NCI-H146 treated with DMSO at 0.1 percent for 48 hours (cell line): ENCODE measurements at regions not wholly inside any gene's neighbourhood (a gene's known extent, or its start where the extent isn't known, plus 50 kb on each side); places are given as distances from the start of the nearest gene placed in this dataset.
"Not testable (repeated sequence)": the region's sequence is repeated elsewhere in the genome, so short reads cannot be mapped to it uniquely, and the experiment has no call there.

Source experiments
- DNase-seq: peaks from one replicate; lab custom pipeline; 2025; ENCODE audit not compliant: unreplicated experiment; lab: John Stamatoyannopoulos, UW

DNA sequence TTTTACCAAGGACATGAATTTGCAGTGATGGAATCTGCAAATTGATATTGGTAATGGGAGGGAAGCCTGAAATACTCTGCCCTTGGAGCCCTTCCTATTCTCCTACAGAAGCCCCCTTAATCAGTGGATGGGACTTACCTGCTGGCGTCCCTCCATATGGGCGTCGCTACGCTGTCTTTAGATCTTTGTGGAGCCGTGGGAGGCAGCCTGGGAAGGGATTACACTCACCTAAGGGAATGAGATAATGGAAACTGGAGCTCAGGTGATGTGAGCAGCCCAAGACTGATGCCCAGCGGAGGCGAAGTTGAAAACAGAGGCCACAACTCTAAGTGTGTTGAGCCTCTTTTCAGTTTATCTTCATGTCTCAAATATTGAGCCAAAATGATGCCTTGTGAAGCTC lies 306.6 kb downstream of the MYCN start:
- no peak for DNase-seq

DNA sequence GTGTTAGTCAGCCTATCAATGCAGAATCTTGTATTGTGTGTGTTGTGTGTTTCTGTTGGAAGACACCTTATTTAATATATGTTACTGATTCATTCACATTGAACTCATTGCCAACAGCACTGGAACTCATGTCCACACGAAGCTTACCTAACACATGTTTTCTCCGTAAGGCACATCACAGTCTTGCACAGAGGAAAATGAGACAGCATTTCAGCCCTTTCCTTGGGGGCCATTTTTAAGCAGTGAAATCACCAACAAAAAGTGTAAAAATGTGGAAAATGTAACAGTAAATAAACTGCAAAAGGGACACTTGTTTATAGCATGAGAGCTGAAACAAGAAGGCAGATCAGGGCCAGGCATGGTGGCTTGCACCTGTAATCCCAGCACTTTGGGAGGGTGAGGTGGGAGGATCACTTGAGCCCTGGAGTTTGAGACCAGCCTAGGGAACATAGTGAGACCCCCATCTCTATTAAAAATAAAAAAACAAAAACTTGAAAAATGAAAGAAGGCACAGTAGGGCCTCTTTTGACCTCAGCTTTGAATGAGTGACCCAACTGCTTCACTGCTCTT lies 306.0 kb downstream of the MYCN start:
- DNase-seq = no peak

DNA sequence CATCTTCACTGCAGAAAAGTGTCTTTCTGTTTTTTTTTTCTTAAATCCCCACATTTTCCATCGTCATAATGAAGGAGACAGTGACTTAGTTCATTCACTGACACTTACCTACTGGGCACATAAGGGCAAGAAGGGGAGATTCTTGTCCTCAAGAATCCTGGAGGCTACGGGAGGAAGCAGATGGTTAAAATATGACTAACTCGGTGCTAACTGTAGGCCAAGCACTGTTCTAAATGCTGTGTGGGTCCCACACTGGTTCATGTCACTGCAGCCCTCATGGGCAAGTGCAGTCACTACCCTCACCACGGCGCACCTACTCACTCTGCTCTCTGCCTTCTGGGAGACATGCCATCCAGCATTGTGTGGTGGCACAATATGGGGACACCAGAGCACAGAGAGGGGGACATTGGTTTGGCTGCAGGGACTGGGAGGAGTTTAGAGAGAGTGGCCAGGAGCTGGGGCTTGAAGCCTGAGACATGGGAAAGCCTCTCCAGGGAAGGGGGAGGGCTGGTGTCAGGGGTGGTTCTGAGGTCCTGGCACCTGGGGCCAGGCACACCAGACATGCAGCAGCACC lies 305.2 kb downstream of the MYCN start:
- no peak for DNase-seq

DNA sequence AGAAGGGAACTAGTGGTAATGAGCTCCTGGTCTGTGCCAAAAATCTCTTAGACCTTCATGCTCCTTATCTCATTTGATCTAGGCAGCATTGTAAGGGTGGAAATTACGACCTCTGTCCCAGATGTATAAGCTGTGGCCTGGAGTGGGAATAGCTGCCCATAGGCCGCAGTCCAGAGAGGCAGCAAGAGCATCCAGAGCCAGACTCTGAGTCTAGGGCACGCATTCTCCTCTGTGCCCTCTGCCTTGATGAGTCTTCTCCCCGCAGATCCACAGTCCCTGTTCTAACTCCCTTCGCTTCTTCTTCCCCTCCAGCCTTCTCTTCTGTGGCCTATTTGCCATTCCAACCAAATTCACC lies 304.6 kb downstream of the MYCN start:
- no peak for DNase-seq

DNA sequence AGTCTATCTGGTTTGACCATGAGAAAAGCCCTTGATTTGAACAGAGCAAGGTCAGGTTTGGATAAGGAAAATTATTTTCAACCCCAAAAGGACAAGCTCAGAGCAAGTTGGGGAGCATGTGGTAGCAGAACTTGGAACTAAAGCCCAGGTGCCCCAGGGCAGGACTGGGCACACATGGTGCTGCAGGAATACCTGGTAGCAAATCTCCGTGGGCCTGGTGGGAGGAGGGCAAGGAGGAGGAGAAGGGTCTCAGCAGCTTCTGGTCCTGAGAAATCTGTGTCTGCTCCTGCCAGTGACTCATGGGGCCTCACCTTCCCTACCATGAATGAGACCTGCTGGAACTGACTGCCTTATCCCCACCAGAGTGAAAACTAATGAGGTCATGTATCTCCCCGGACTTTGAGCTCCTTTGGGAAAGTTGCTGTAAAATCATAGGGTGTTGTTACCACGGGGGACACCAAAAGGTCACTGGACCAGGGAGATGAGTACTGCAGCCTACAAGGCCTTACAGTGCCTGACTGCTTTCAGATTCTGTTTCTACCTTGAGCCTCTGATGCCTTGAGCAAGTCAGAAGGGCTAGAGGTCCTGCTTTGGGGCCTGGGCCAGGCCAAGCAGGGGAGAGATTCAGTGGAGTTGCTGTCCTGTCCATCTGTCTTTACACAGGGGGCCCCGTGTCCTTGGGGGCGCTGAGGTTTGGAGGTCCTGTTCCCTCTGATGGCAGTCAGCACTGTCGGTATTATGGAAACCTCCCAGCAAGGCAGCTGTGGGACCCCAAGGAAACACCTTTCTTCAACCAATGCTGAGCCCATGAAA lies 304.0 kb downstream of the MYCN start:
- no peak for DNase-seq

DNA sequence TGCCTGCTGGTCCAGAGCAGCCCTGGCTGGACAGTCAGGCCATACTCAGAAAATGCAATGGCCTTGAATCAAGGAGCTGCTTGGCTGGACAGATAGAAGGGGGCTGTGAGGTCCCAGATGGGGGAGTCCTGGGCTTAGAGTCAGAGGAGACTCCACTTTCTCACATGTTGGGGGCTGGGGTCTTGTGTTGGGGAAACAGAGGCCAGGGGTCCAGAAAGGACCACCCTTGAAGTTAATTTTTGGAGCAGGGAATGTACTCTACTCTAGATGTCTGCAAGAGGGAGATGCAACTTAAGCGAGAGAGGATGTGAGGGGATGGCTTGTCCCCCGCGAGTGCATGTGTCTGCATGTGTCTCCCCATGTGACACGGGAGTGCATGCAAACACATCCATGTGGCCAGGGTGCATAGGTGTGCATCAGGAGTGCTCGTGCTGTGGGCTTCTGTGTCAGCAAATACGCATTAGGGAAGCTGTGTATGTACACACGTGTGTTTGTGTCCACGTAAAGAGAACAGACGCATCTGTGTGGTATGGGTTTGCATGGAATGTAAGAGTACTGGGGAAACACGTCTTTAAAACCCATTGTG lies 303.2 kb downstream of the MYCN start:
- DNase-seq = no peak

DNA sequence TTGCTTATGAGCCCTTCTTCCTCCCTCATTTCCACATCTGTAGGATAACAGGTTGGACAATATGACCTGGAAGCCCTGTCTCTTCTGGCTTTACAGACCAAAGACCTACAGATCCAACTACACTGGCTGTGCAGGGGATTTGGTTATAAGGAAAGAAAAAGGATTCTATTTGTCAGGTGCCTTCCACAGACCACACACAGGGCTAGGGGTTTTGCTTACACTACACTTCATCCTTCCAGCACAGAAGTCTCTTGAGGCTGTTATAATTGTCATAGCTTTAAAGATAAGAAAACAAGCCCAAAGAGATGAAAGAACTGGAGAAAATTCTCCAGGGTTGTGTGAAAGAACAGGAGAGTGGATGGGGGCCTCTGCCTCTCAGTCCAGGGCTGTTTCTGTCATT lies 302.6 kb downstream of the MYCN start:
- DNase-seq = no peak

DNA sequence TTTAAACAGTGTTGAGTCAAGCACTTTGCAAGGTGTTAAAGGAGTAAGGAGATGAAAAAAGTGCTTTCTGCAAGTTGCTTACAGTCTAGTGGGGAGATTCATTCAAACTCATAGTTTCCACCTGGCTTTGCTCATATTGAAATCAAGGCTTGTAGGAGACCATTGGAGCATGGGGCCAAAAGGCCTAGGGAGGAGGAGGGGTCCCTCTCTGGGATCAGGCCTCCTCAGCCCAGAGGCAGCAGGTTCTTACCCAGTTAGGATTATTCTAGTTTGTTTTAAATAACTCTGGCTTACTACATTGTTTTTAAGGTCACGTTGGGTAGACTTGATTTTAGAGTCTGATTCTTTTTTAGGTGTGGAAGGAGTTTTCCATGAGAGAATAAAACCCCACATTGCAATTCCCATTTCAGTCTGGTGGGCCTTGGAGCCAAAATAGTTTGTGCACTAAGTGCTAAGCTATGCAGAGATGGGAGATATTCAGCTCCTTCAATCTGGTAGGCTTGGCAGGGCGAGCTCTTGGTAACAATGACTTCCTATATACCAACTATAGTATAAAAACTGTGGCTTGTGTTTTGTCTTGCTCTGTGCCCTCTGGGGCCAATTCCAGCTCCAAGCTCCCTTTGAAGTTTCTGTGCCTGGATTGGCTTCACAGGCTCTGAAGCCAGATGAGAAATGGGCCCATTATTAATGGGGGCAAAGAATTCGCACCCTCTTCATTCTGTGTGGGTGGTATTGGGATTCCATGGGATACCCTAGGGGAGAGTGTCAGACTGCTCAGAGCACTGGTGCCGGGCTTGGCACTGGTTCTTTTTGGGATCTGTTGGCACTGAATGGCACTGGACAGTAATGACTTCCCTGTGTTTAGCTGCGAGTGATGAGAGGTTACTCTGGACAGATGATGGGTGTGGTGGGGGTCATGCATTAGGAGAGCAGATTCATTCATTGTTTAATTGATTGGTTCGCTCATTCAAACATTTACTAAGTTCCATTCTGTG lies 301.1 kb downstream of the MYCN start:
- no peak for DNase-seq

DNA sequence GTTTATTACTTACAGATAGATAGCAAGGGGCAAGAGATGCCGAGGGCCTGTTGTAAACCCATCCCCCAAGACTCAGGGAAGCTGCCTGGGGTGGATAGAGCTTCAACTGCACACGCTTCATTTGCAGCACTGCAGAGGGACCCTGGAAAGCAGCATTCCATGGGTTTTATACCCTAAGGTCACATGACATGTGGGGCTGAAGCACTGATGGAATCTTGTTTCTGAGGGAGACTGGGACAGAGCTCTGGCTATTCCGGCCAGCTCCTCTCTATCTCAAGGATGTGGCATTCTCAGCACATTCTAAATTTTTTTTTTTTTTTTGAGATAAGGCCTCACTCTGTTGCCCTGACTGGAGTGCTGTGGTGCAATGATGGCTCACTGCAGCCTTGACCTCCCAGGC lies 300.1 kb downstream of the MYCN start:
- no peak for DNase-seq

DNA sequence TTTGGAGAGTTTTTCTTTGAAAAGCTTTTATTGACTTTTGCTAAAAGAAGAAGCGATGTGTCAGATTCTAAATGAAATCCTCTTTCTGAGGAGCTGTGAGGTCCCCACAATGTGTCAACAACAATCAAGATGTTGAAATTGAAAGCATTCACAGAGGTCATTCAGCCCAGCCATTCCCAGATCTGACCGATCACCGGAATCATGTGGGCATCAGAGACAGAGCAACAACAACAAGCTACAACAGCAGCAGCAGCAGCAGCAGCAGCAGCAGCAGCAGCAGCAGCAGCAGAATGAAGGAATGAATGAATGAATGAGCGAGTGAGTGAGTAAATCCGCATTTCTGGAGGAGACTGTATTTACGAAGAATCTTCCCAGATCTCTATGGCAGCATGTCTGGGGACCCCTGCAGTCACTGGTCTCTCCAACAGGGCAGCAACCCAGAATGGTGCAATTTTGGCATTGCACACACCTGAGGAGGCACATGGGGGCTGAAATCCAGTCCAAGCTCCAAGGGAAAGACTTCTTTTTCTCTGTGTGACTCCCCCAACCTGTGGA lies 299.0 kb downstream of the MYCN start:
- no peak for DNase-seq

DNA sequence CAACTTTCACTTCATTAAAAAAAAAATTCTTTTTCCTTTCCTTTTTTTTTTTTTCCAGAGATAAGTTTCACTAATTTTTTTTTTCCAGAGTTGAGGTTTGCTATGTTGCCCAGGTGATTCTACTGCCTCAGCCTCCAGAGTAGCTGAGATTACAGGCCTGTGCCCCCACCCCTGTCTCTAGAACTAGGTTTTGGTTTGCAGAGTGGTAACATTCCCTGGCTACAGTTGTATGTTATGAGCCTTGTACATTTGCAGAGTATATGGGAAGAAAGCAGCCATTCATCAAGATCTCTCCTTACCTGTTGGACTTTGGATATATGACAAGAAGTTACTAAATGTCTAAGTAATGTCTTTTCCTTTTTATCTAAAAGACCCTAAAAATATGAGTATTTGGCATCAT lies 298.4 kb downstream of the MYCN start:
- no peak for DNase-seq

DNA sequence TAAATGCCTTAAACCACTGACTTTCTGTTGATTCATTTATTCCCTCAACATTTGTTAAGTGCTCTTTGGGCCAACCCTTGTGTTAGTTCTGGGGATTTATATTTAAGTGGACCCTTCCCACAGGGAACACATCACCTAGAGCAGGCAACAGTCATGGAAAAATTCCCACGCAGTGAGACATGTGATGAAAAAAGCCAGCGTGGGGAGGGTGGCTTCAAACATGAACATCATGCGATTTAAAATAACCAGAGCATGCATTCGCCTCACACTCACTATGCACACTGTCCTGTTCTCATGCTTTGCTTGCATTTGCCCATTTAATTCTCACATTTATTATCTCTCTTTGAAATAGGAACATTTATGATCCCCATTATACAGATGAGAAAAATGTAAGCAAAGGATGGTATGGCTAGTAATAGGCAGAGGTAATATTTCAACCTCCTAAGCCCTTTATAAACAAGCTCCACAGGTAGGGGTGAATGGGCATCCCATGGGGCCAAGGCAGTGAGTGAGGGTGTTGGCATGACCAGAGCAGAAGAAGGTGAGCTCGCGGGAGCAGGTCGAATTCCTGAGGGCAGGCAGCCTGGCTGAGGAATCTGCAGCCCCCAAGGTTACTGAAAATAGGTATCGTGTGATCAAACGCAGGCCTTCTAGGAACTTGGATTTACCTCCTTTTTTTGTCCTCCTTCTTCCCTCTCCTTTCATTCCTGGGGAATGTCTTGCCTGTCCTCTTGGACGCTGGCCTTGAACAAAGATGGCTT lies 297.8 kb downstream of the MYCN start:
- no peak for DNase-seq

DNA sequence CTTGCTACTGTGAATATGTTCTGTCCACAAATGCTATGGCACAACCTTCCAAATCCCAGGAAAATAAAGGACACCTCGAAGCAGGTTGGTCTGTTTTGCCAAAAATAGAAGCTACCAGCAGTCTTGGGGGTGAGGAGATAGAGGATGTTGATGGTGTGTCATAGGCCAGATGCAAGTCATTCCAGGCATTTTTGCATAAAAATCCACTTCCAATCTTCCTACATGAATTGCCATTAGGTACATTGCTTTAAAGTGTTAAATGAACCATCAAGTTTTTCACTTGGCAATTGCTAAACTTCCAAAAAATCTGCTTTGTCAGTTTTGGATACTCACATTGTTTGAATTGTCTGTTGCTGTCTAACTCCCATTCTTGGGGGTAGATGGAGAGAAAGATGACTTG lies 295.4 kb downstream of the MYCN start:
- DNase-seq = no peak

DNA sequence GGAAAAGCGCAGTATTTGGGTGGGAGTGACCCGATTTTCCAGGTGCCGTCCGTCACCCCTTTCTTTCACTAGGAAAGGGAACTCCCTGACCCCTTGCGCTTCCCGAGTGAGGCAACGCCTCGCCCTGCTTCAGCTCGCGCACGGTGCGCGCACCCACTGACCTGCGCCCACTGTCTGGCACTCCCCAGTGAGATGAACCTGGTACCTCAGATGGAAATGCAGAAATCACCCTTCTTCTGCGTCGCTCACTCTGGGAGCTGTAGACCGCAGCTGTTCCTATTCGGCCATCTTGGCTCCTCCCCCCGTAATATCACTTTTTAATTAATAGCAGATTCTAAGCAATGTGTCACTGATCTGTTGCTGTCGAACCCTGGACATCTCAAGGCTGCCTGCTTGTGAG lies 294.9 kb downstream of the MYCN start:
- not testable (repeated sequence) for DNase-seq

DNA sequence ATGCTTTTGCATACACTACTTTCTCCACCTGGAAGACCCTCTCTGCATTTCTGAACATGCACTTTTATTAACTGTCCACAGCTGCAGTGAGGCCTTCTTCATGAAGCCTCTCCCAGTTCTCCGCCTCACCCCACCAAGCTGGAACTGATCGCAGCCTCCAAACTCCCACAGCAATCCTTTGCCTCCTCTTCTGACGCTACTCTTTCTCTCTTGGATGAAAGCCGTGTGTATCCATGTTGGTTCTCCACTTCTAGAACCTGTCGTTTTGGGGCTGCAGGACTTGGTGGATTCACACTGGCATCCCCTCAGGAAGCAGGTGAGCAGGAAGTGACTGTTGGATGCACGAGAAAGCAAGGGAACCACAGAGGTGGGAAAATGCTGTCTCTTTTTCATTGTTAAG lies 288.6 kb downstream of the MYCN start:
- DNase-seq = no peak

DNA sequence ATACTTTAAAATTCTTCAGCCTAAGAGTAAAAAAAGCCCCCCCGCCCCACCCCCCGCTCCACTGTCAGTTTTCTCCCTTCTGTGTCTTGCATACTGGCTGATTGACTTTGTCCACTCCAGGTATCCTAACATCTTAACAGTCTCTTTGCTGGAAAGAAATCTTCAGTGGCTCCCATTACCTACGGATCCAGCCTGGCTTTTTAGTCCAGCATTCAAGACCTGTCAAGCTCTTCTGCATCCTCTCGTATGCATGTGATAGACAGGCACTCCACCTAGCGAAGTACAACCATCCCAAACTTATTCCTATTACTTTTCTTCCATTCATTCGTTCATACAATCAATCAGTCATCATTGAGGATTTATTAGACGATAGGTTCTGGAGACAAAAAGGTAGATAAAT lies 288.1 kb downstream of the MYCN start:
- no peak for DNase-seq

DNA sequence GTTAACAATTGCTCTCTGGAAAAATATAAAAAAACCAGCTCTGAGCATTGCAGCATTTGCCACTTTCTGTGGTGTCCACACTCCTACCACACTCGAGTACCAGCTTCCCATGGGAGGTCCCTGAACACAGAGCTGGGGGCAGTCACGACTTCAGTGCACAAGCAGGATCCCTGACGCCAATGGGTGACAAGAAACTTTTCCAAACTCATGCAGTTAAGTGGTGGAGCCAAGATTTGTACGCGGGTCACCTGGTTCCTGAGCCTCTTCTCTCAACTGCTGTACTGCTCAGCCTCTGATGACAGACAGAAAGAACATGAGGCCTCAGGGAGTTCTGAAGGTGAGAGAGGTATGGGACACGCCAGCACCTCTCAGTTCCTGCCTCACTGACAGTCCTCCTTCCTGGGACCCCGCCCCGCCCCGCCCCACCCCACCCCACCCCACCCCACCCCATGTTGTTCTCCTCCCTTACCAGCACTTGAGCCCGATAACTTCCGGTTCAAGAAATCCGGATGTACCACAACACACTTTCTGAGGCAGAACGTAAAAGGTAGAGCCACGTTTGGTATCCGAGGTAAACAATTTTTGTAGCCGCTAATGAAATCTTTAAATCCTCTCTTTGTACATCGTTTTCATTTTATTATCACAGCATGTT lies 287.6 kb downstream of the MYCN start:
- DNase-seq = no peak

DNA sequence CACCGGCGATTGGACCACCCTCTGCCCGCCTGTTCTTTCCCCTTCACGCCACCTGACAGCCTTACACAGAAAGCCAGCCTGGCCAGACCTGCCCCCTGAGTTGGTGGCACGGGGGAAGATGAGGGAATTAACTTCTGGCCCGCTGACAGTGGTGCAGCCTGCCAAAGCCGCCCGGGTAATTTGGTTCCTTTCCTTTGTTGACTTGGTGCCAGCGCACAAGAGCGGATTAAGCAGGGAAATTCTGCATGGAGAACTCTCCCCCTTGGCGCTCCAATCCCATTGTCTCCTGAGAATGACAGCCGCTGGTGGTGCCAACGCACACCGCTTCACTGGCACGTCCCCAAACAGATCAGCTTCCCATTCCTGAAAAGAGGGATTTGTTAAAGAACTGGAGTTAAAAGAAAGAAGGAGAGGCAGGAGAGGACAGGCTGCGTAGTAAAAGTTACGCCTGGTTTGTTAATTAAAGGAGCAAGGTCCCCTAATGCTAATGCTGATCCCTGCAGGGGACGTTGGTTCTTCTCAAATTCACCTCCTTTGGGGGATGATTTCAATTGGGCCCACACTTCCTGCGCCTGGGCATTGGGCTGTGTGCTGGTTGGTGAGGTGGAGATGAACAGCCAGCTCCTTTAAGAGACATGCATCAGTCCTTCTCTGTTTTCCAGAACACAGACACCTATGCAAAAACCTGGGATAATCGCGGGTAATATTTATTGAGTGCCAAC lies 286.8 kb downstream of the MYCN start:
- DNase-seq = no peak

DNA sequence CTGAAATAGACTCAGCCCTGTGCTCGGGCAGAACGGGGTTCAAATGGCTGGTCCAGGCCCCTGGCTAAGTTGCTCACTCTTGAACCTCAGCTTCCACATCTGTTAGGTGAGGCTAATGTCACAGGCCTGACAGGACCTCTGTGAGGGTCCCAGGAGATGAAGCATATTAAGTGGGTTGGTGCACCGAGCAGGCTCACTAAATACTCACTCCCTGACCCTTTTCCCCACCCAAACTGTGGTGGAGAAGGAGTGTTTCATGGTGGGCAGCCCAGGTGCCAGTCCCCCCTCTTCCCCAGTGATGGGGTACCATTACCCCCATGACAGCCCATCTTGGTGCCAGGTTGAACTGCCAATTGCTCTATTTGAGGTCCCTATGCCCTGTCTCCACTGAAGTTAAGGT lies 286.0 kb downstream of the MYCN start:
- DNase-seq = no peak
